HCT116 (cell line): ENCODE measurements at regions not wholly inside any gene's neighbourhood (a gene's known extent, or its start where the extent isn't known, plus 50 kb on each side); places are given as distances from the start of the nearest gene placed in this dataset.

ENCODE experiments used
- CEBPB ChIP-seq: IDR thresholded peaks from 2 replicates; pipeline ENCODE4 v1.6.1; 2012; ENCODE audit warnings: low read depth
- ELF1 ChIP-seq: IDR thresholded peaks from 2 replicates; pipeline ENCODE4 v1.6.1; 2012; ENCODE audit warnings: low read depth, borderline replicate concordance
- EZH2phosphoT487 ChIP-seq: fragments of 200-600 bp; IDR thresholded peaks from 2 replicates; pipeline ENCODE4 v1.6.1; 2018; ENCODE audit warnings: antibody characterized with exemption, borderline replicate concordance
- POLR2A ChIP-seq: IDR thresholded peaks from 2 replicates; pipeline ENCODE4 v1.7.0; 2011; ENCODE audit warnings: borderline replicate concordance; ENCODE audit not compliant: insufficient read depth, insufficient read length; ENCODE audit errors: extremely low read depth
- POLR2AphosphoS5 ChIP-seq: IDR thresholded peaks from 2 replicates; pipeline ENCODE4 v1.6.1; 2011; ENCODE audit warnings: mild to moderate bottlenecking, low read depth, low read length, moderate library complexity
- RAD21 ChIP-seq: IDR thresholded peaks from 2 replicates; pipeline ENCODE4 v1.6.1; 2012; ENCODE audit warnings: low read depth, mild to moderate bottlenecking
- SRF ChIP-seq: IDR thresholded peaks from 2 replicates; pipeline ENCODE4 v1.6.1; 2012; ENCODE audit warnings: low read depth
- TF ChIP-seq, protein P1 (sequence below), 3 experiments: fragments of 200-600 bp in 1 of 3; sonication (generic) in 1 of 3; IDR thresholded peaks in 2 of 3; conservative IDR thresholded peaks in 1 of 3; 2 replicates each; pipeline ENCODE4 v1.5.1; 2012 to 2017; ENCODE audit warnings: low read depth in 2 of 3, low read length in 2 of 3, antibody characterized with exemption in 1 of 3, borderline replicate concordance in 1 of 3, control low read depth in 1 of 3, mild to moderate bottlenecking in 1 of 3, mixed read lengths in 1 of 3, mixed run types in 1 of 3, moderate library complexity in 1 of 3; ENCODE audit not compliant: insufficient read depth in 1 of 3

DNA sequence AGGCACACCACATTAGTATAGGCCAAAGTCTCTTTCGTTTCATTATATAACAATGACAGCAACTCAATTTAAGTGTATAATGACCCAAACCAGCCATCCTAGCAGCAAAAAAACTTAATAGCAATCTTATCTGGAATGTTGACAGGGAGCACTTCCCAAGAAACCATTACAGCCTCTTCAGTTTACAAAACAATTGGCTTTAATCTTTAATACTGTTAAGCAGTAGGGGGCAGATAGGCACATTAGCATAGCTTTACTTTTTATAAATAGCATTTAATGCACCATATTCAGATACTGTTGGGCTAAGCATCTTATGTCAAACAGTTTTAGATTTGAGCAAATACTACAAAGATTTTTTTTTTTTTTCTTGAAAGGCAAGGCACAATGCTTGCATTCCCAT lies 193.3 kb upstream of the MAP3K7 start:
- TF ChIP-seq, protein P1, sequence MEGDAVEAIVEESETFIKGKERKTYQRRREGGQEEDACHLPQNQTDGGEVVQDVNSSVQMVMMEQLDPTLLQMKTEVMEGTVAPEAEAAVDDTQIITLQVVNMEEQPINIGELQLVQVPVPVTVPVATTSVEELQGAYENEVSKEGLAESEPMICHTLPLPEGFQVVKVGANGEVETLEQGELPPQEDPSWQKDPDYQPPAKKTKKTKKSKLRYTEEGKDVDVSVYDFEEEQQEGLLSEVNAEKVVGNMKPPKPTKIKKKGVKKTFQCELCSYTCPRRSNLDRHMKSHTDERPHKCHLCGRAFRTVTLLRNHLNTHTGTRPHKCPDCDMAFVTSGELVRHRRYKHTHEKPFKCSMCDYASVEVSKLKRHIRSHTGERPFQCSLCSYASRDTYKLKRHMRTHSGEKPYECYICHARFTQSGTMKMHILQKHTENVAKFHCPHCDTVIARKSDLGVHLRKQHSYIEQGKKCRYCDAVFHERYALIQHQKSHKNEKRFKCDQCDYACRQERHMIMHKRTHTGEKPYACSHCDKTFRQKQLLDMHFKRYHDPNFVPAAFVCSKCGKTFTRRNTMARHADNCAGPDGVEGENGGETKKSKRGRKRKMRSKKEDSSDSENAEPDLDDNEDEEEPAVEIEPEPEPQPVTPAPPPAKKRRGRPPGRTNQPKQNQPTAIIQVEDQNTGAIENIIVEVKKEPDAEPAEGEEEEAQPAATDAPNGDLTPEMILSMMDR (IDR thresholded peaks at IDR 0.05 in 2 of 3, conservative IDR thresholded peaks at IDR 0.05 in 1 of 3; ENCODE audit: borderline replicate concordance in 1 of 3, insufficient read depth in 1 of 3, low read depth in 2 of 3, low read length in 2 of 3), result no peak
- no peak for TF ChIP-seq POLR2A
- TF ChIP-seq SRF, result no peak
- no peak for TF ChIP-seq EZH2phosphoT487
- TF ChIP-seq RAD21, result no peak
- TF ChIP-seq CEBPB, result no peak
- no peak for TF ChIP-seq POLR2AphosphoS5
- no peak for TF ChIP-seq ELF1
